A673 (cell line): ENCODE measurements at regions not wholly inside any gene's neighbourhood (a gene's known extent, or its start where the extent isn't known, plus 50 kb on each side); places are given as distances from the start of the nearest gene placed in this dataset.

Experiments used
- BruUV-seq: library from RNA; stranded (reverse); fragments of 400-500 nt; replicated peaks from 2 replicates; lab custom pipeline; 2021; lab: Mats Ljungman, UMichigan
- CTCF ChIA-PET: fragments of 300-600 bp; sonication (Branson Sonifier 250); formaldehyde crosslinking; loops from one replicate; lab custom pipeline; 2022; ENCODE audit warnings: antibody characterized with exemption; lab: Charles Lee
- POLR2A ChIA-PET: fragments of 300-600 bp; sonication (Branson Sonifier 250); formaldehyde crosslinking; loops from one replicate; lab custom pipeline; 2022; ENCODE audit warnings: antibody characterized with exemption; ENCODE audit not compliant: low non-redundant PET; lab: Charles Lee
- DNase-seq: peaks from one replicate; pipeline ENCODE4 v3.0.0-alpha.2; 2015; ENCODE audit warnings: low spot score
- H3K27ac ChIP-seq: fragments of 200-600 bp; sonication (generic); 2 replicates; pipeline ENCODE4 v1.5.1; 2016; ENCODE audit warnings: mixed run types, low read depth, mild to moderate bottlenecking, mixed read lengths, antibody characterized with exemption, low read length; ENCODE audit not compliant: poor library complexity, severe bottlenecking
- H3K27me3 ChIP-seq: fragments of 200-600 bp; sonication (generic); replicated peaks from 2 replicates; pipeline ENCODE4 v1.6.1; 2017; ENCODE audit warnings: mixed run types, low read depth, mild to moderate bottlenecking, mixed read lengths, antibody characterized with exemption, low read length; ENCODE audit not compliant: insufficient read depth, poor library complexity
- H3K36me3 ChIP-seq: fragments of 200-600 bp; sonication (generic); 2 replicates; pipeline ENCODE4 v1.6.1; 2016; ENCODE audit warnings: mixed run types, mild to moderate bottlenecking, mixed read lengths, antibody characterized with exemption, low read length; ENCODE audit not compliant: insufficient read depth, poor library complexity, severe bottlenecking
- H3K4me1 ChIP-seq: fragments of 200-600 bp; sonication (generic); 2 replicates; pipeline ENCODE4 v1.6.1; 2017; ENCODE audit warnings: mixed run types, mild to moderate bottlenecking, mixed read lengths, antibody characterized with exemption, low read length; ENCODE audit not compliant: insufficient read depth, poor library complexity, severe bottlenecking
- H3K4me3 ChIP-seq: fragments of 200-600 bp; sonication (generic); 2 replicates; pipeline ENCODE4 v1.5.1; 2016; ENCODE audit warnings: low read depth, mixed run types, mild to moderate bottlenecking, mixed read lengths, low read length; ENCODE audit not compliant: poor library complexity, severe bottlenecking
- H3K9me3 ChIP-seq: fragments of 200-600 bp; sonication (generic); 2 replicates; pipeline ENCODE4 v1.6.1; 2016; ENCODE audit warnings: mixed run types, low read depth, mild to moderate bottlenecking, mixed read lengths, antibody characterized with exemption, low read length; ENCODE audit not compliant: poor library complexity, severe bottlenecking
- EZH2 ChIP-seq: fragments of 200-600 bp; sonication (generic); IDR thresholded peaks from 2 replicates; pipeline ENCODE4 v1.6.1; 2017; ENCODE audit warnings: borderline replicate concordance, low read depth, mild to moderate bottlenecking, mixed read lengths, antibody characterized with exemption, low read length; ENCODE audit not compliant: poor library complexity, severe bottlenecking
- intact Hi-C: fragments of 100-400 bp; cut with micrococcal nuclease; formaldehyde crosslinking; loops from one replicate; pipeline ENCODE4 v1.10.0; 2022; ENCODE audit not compliant: unreplicated experiment
- TF ChIP-seq, protein P1 (sequence below): fragments of 300-800, 200-600 bp; sonication (generic); conservative IDR thresholded peaks from 2 replicates; pipeline ENCODE4 v1.5.1; 2017; ENCODE audit warnings: low read depth, mild to moderate bottlenecking, antibody characterized with exemption, low read length, moderate library complexity, mixed read lengths

DNA sequence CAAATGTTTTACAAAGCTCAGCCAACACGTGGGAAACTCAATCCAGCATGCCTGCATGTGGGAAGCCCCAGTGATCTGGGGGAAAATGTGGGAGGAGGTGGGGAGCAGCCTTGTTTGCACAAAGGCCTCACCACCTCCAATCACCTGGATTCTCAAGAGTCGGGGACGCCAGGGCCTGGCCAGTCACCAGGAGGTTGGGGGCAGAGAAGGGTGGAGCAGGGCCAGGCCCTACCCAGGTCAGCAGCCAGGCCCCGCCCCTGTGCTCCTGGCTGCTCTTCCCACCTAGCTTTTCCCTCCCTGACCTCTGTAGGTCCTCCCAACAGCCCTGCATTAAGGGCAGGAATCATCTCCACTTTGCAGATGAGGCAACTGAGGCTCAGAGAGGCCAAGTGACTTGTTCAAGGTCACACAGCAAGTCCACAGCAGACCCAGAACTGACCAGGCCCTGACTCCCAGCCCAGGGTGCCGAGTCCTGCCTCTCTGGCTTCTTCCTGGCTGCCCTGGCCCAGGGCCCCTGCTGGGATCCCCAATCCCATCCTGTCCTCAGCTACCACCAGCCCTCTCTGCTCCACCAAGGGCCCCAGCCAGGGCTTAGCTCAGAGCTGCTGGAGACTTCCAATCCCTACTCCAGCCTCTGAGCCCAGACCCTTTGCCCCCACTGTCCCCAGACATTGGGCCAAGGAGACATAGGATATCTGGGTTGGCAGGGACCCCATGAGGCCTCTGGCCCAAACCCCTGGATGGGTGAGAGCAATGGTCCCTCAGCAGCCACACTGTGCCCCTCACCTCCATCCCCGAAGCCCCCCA, 508.6 kb downstream of the PTPRU start:
- ChIA-PET CTCF (no interaction called here), POLR2A (no interaction called here)
- DNase-seq: no peak
- H3K4me3 ChIP-seq: no peak overlapping the region
- no peak overlapping the region for H3K27ac ChIP-seq
- no peaks in the 10 kb centered on the region for H3K9me3 ChIP-seq
- no peak for TF ChIP-seq EZH2
- TF ChIP-seq, protein P1, sequence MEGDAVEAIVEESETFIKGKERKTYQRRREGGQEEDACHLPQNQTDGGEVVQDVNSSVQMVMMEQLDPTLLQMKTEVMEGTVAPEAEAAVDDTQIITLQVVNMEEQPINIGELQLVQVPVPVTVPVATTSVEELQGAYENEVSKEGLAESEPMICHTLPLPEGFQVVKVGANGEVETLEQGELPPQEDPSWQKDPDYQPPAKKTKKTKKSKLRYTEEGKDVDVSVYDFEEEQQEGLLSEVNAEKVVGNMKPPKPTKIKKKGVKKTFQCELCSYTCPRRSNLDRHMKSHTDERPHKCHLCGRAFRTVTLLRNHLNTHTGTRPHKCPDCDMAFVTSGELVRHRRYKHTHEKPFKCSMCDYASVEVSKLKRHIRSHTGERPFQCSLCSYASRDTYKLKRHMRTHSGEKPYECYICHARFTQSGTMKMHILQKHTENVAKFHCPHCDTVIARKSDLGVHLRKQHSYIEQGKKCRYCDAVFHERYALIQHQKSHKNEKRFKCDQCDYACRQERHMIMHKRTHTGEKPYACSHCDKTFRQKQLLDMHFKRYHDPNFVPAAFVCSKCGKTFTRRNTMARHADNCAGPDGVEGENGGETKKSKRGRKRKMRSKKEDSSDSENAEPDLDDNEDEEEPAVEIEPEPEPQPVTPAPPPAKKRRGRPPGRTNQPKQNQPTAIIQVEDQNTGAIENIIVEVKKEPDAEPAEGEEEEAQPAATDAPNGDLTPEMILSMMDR: no peak
- H3K36me3 ChIP-seq: no peaks in the 10 kb centered on the region
- intact Hi-C loops: no loop called here
- H3K4me1 ChIP-seq: no peaks in the 10 kb centered on the region
- no TSS peak for BruUV-seq
- H3K27me3 ChIP-seq: peaks cover 31% of the 10 kb centered on the region

DNA sequence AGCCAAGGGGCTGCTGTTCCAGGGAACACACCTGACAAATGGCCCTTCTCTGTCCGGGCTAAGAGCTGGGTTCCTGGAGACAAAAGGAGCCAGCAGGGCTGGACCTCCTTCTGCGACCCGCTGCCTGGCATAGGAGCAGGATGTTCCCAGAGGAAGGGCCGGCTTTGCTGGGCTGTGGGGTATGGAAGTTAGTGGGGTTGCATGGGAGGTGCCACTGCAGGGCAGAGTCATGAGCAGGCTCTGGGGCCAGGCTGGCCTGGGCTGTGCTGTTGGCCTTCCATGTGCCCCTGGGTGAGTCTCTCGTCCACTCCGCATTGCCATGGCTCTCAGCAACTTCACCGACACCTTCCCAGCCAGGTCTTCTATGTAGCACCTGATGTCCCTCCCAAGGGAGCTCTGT, 507.6 kb downstream of the PTPRU start:
- no TSS peak for BruUV-seq

DNA sequence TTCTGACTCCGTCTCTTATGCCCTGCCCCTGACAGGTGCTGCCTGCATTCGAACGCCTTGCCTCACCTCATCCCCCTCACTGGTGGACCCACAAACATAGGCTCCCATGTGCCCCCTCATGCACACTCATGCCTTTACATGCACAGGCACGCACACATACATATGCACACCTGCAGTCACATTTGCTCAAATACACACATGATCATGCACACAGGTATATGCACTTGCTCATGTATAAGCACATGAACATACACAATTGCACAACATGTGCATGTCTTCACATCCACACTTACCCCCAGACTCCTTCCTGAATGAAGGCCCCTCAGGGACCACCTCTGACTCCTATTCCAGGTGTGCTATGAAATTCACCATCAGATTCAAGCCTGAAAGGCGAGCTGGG, 506.9 kb downstream of the PTPRU start:
- Histone ChIP-seq H3K4me3 (no peak overlapping the region), H3K36me3 (no peaks in the 10 kb centered on the region), H3K27ac (no peak overlapping the region), H3K4me1 (no peaks in the 10 kb centered on the region), H3K9me3 (no peaks in the 10 kb centered on the region), H3K27me3 (peaks cover 31% of the 10 kb centered on the region)
- no TSS peak for BruUV-seq
- ChIA-PET CTCF (no interaction called here), POLR2A (no interaction called here)
- TF ChIP-seq, protein P1: no peak
- no peak for TF ChIP-seq EZH2
- DNase-seq: no peak
- intact Hi-C loops: no loop called here

More for the DNA sequence above, 507.6 kb downstream of the PTPRU start:
- TF ChIP-seq, protein P1: no peak
- Histone ChIP-seq H3K4me1 (no peaks in the 10 kb centered on the region), H3K27me3 (peaks cover 31% of the 10 kb centered on the region), H3K27ac (no peak overlapping the region), H3K4me3 (no peak overlapping the region), H3K36me3 (no peaks in the 10 kb centered on the region), H3K9me3 (no peaks in the 10 kb centered on the region)
- intact Hi-C loops: no loop called here
- ChIA-PET CTCF (no interaction called here), POLR2A (no interaction called here)
- DNase-seq: no peak
